ENCODE measurements at regions not wholly inside any gene's neighbourhood (a gene's known extent, or its start where the extent isn't known, plus 50 kb on each side); places are given as distances from the start of the nearest gene placed in this dataset.
A peak's percentile ranks its signal among the peaks of the same experiment; 100 is the strongest.

DNA sequence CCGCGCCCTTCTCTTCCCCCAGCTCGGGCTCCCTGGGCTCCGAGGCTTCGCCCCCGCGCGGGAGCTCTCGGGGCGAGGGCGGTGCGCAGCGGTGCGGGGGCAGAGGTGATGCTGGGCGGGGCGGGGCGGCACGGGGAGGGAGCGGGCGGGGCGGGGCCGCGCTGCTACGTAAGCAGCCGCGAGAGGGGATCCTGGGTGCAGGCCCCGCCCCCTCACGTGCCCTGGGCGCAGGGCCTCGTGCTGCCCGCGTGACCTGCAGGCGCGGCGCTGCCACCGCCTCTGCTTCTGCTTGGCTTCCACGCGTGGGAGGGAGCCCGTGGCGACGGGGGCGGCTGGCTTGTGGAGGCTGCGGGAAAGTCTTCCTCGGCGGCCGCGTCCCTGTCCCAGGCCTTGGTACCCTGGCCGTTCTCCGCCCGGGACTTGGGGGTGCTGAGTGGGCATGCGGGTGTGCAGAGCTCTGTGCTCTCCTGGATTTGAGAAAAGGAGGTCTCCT, 132.6 kb upstream of the HSD17B12 start:
- TF ChIP-seq, protein P1, sequence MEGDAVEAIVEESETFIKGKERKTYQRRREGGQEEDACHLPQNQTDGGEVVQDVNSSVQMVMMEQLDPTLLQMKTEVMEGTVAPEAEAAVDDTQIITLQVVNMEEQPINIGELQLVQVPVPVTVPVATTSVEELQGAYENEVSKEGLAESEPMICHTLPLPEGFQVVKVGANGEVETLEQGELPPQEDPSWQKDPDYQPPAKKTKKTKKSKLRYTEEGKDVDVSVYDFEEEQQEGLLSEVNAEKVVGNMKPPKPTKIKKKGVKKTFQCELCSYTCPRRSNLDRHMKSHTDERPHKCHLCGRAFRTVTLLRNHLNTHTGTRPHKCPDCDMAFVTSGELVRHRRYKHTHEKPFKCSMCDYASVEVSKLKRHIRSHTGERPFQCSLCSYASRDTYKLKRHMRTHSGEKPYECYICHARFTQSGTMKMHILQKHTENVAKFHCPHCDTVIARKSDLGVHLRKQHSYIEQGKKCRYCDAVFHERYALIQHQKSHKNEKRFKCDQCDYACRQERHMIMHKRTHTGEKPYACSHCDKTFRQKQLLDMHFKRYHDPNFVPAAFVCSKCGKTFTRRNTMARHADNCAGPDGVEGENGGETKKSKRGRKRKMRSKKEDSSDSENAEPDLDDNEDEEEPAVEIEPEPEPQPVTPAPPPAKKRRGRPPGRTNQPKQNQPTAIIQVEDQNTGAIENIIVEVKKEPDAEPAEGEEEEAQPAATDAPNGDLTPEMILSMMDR (IDR thresholded peaks at IDR 0.05): no peak
- peak in 1 of 2 donors; percentile 6 for DNase-seq
- WGBS (ENCODE audit: insufficient coverage): 27% methylated on average over 51 of the region's 51 CpGs
- Histone ChIP-seq H3K27ac (ENCODE audit: low read length) (no peak overlapping the region), H3K9me3 (ENCODE audit: control insufficient read depth, insufficient read depth, low read length) (no peaks in the 10 kb centered on the region), H3K4me3 (ENCODE audit: low read length) (no peak overlapping the region), H3K4me1 (ENCODE audit: control insufficient read depth, insufficient read depth, low read length) (peaks cover 4% of the 10 kb centered on the region), H3K36me3 (ENCODE audit: control insufficient read depth, insufficient read depth, low read length) (no peaks in the 10 kb centered on the region), H3K27me3 (ENCODE audit: control insufficient read depth, insufficient read depth, low read length) (peaks cover 9% of the 10 kb centered on the region)
- ATAC-seq: no peak
- Mint-ChIP-seq H3K4me1 (no peaks in the 10 kb centered on the region), H3K9me3 (no peaks in the 10 kb centered on the region), H3K27ac (no peak overlapping the region), H3K27me3 (ENCODE audit: low read depth in 2 of 2) (peaks cover 15 to 20% of the 10 kb centered on the region in 2 donors), H3K36me3 (no peaks in the 10 kb centered on the region), H3K4me3 (no peak overlapping the region)
- intact Hi-C loops (cut with micrococcal nuclease): no loop called here

DNA sequence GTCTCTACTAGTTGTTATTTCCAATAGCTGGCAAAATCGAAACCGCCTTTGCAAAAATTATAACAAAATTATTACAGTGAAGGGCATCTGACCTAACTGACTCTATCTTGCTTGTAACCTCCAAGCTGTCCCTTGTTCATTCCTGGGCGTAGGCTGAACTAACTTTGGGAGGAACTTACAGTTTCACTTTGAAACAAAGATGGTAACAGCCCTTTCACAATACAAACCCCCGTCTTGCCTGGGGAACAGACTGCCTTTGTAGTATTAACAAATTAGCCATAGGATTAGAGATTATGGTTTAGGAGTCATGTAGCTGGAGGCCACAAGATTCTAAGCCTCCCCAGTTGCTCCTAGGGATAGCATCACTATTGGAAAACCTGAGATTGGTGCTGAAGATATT, 131.6 kb upstream of the HSD17B12 start:
- no peaks in the 10 kb centered on the region for H3K4me1 Mint-ChIP-seq
- intact Hi-C loops (cut with micrococcal nuclease): no loop called here
- H3K9me3 Mint-ChIP-seq: no peaks in the 10 kb centered on the region
- no peak overlapping the region for H3K4me3 ChIP-seq (ENCODE audit: low read length)
- H3K4me3 Mint-ChIP-seq: no peak overlapping the region
- no peaks in the 10 kb centered on the region for H3K9me3 ChIP-seq (ENCODE audit: control insufficient read depth, insufficient read depth, low read length)
- WGBS (ENCODE audit: insufficient coverage): 92% methylated on average over 3 of the region's 4 CpGs
- H3K27me3 ChIP-seq (ENCODE audit: control insufficient read depth, insufficient read depth, low read length): peaks cover 9% of the 10 kb centered on the region
- no peak overlapping the region for H3K27ac Mint-ChIP-seq
- peaks cover 20 to 21% of the 10 kb centered on the region in 2 donors for H3K27me3 Mint-ChIP-seq (ENCODE audit: low read depth in 2 of 2)
- H3K27ac ChIP-seq (ENCODE audit: low read length): no peak overlapping the region
- DNase-seq: no peak
- TF ChIP-seq, protein P1 (IDR thresholded peaks at IDR 0.05): no peak
- no peaks in the 10 kb centered on the region for H3K36me3 Mint-ChIP-seq
- no peaks in the 10 kb centered on the region for H3K36me3 ChIP-seq (ENCODE audit: control insufficient read depth, insufficient read depth, low read length)
- ATAC-seq: no peak
- H3K4me1 ChIP-seq (ENCODE audit: control insufficient read depth, insufficient read depth, low read length): peaks cover 4% of the 10 kb centered on the region

DNA sequence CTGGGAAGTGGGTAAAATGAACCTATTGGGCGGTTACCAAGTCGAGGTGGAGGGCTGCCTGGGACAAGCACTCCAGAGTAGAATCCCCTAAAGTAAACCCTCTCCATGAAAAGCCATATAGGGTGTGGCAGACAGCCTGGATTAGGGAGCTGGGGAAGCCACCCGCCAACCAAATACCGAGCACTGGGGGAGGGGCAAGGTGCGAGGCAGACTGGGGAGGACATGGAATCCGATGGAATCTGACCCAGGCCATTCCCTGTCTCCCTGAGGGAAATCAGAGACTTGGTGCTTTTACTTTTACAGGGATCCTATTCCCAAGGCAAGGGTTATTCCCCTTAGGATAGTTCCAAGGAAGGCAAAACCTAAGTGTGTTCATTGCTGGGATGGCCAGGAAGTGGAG, 130.9 kb upstream of the HSD17B12 start:
- TF ChIP-seq, protein P1 (IDR thresholded peaks at IDR 0.05): no peak
- H3K4me1 ChIP-seq (ENCODE audit: control insufficient read depth, insufficient read depth, low read length): peaks cover 4% of the 10 kb centered on the region
- H3K4me1 Mint-ChIP-seq: no peaks in the 10 kb centered on the region
- no peak overlapping the region for H3K27ac ChIP-seq (ENCODE audit: low read length)
- no peak overlapping the region for H3K4me3 ChIP-seq (ENCODE audit: low read length)
- ATAC-seq (no peak), DNase-seq (no peak)
- peaks cover 20 to 24% of the 10 kb centered on the region in 2 donors for H3K27me3 Mint-ChIP-seq (ENCODE audit: low read depth in 2 of 2)
- H3K27ac Mint-ChIP-seq: no peak overlapping the region
- 80% methylated on average over 5 of the region's 6 CpGs for WGBS (ENCODE audit: insufficient coverage)
- intact Hi-C loops (cut with micrococcal nuclease): no loop called here
- no peak overlapping the region for H3K4me3 Mint-ChIP-seq
- no peaks in the 10 kb centered on the region for H3K9me3 Mint-ChIP-seq
- no peaks in the 10 kb centered on the region for H3K36me3 ChIP-seq (ENCODE audit: control insufficient read depth, insufficient read depth, low read length)
- H3K27me3 ChIP-seq (ENCODE audit: control insufficient read depth, insufficient read depth, low read length): peaks cover 12% of the 10 kb centered on the region
- H3K9me3 ChIP-seq (ENCODE audit: control insufficient read depth, insufficient read depth, low read length): no peaks in the 10 kb centered on the region
- H3K36me3 Mint-ChIP-seq: no peaks in the 10 kb centered on the region

DNA sequence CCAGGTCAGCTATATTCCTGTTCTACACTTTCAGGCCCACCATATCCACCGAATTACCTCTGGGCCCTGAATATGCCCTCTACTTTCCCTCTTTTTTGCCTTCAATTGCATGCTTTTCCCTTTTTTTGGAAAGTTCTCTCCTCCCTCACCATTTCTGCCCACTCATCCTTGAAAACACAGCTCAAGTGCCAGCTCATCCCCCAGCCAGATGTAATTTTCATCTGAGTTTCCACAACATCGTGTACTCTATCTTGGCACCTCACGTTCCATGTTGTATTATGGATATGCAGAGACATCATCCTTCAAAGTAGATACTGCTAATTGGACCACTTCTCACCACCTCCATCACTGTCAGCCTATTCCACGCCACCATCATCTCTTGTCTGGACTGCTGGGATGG, 129.8 kb upstream of the HSD17B12 start:
- H3K4me3 ChIP-seq (ENCODE audit: low read length): no peak overlapping the region
- H3K27ac ChIP-seq (ENCODE audit: low read length): no peak overlapping the region
- H3K9me3 Mint-ChIP-seq: no peaks in the 10 kb centered on the region
- DNase-seq (no peak), ATAC-seq (no peak)
- no peaks in the 10 kb centered on the region for H3K9me3 ChIP-seq (ENCODE audit: control insufficient read depth, insufficient read depth, low read length)
- TF ChIP-seq, protein P1 (IDR thresholded peaks at IDR 0.05): no peak
- H3K4me1 ChIP-seq (ENCODE audit: control insufficient read depth, insufficient read depth, low read length): peaks cover 4% of the 10 kb centered on the region
- H3K36me3 ChIP-seq (ENCODE audit: control insufficient read depth, insufficient read depth, low read length): no peaks in the 10 kb centered on the region
- H3K4me1 Mint-ChIP-seq: no peaks in the 10 kb centered on the region
- intact Hi-C loops (cut with micrococcal nuclease): no loop called here
- no peak overlapping the region for H3K4me3 Mint-ChIP-seq
- peaks cover 22 to 28% of the 10 kb centered on the region in 2 donors for H3K27me3 Mint-ChIP-seq (ENCODE audit: low read depth in 2 of 2)
- WGBS (ENCODE audit: insufficient coverage): 98% methylated on average over 4 of the region's 4 CpGs
- H3K36me3 Mint-ChIP-seq: no peaks in the 10 kb centered on the region
- peaks cover 14% of the 10 kb centered on the region for H3K27me3 ChIP-seq (ENCODE audit: control insufficient read depth, insufficient read depth, low read length)
- no peak overlapping the region for H3K27ac Mint-ChIP-seq

Measured in natural killer cell (primary cell).